ENCODE measurements at regions not wholly inside any gene's neighbourhood (a gene's known extent, or its start where the extent isn't known, plus 50 kb on each side); places are given as distances from the start of the nearest gene placed in this dataset.

DNA sequence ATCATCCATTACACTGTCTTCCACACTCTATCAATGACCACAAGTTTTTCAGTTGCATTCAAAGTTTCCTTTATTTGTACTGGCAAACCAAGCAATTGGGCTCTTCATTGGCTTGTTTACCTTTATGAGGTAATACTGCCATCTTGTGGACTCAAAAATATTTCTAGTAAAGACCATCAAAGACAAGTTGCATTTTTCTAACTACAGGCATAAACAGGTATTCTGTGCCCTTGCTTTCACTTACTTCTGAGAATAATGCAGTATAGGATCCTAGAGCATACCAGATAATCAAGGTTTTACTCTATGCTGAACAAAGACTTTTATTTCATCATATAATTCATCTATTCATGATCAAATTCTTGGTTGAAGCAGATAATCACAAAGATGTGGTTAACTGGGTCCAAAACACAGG is 173.7 kb upstream of the POU5F2 start:
- Histone ChIP-seq H3K27ac (ENCODE audit: low read length) (no peak overlapping the region), H3K4me2 (ENCODE audit: low read length) (no peak overlapping the region), H3K4me1 (ENCODE audit: low read length) (no peaks in the 10 kb centered on the region), H4K20me1 (ENCODE audit: insufficient read depth, low read length) (no peaks in the 10 kb centered on the region), H2AFZ (ENCODE audit: low read depth, low read length) (no peak overlapping the region), H3K9me3 (ENCODE audit: insufficient read depth, low read length) (no peaks in the 10 kb centered on the region), H3K79me2 (ENCODE audit: low read length) (no peaks in the 10 kb centered on the region), H3K36me3 (replicated peaks; ENCODE audit: low read depth, low read length) (no peaks in the 10 kb centered on the region), H3K9ac (ENCODE audit: low read length) (no peak overlapping the region), H3K27me3 (ENCODE audit: low read depth, low read length) (no peaks in the 10 kb centered on the region), H3K4me3 (ENCODE audit: low read length) (no peak overlapping the region)
- TF ChIP-seq EZH2phosphoT487 (IDR thresholded peaks at IDR 0.05; ENCODE audit: low read depth): no peak
- TF ChIP-seq, protein P1, sequence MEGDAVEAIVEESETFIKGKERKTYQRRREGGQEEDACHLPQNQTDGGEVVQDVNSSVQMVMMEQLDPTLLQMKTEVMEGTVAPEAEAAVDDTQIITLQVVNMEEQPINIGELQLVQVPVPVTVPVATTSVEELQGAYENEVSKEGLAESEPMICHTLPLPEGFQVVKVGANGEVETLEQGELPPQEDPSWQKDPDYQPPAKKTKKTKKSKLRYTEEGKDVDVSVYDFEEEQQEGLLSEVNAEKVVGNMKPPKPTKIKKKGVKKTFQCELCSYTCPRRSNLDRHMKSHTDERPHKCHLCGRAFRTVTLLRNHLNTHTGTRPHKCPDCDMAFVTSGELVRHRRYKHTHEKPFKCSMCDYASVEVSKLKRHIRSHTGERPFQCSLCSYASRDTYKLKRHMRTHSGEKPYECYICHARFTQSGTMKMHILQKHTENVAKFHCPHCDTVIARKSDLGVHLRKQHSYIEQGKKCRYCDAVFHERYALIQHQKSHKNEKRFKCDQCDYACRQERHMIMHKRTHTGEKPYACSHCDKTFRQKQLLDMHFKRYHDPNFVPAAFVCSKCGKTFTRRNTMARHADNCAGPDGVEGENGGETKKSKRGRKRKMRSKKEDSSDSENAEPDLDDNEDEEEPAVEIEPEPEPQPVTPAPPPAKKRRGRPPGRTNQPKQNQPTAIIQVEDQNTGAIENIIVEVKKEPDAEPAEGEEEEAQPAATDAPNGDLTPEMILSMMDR (IDR thresholded peaks at IDR 0.05; ENCODE audit: low read depth, low read length): peak; percentile 57

DNA sequence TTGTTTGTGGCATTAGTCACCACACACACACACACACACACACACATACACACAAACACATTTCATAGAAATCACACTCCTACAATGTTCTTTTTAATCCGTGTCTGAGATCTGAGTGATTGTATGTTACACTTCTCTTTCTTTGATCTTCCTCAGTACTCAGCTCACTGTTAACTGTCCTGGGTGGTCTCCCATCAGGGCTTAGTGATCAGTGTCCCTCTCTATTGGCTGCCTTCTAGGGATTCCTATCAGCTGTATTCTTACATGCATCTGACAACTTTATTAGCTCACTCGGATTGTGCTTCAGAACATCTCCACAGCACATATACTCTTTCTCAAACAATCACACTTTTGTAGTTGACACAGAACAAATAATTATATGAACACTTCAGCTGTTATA is 170.2 kb upstream of the POU5F2 start:
- H4K20me1 ChIP-seq (ENCODE audit: insufficient read depth, low read length): no peaks in the 10 kb centered on the region
- no peak overlapping the region for H3K27ac ChIP-seq (ENCODE audit: low read length)
- no peak overlapping the region for H3K4me3 ChIP-seq (ENCODE audit: low read length)
- no peaks in the 10 kb centered on the region for H3K36me3 ChIP-seq (replicated peaks; ENCODE audit: low read depth, low read length)
- TF ChIP-seq EZH2phosphoT487 (IDR thresholded peaks at IDR 0.05; ENCODE audit: low read depth): no peak
- TF ChIP-seq, protein P1 (IDR thresholded peaks at IDR 0.05; ENCODE audit: low read depth, low read length): no peak
- H3K9me3 ChIP-seq (ENCODE audit: insufficient read depth, low read length): no peaks in the 10 kb centered on the region
- no peaks in the 10 kb centered on the region for H3K27me3 ChIP-seq (ENCODE audit: low read depth, low read length)
- no peaks in the 10 kb centered on the region for H3K79me2 ChIP-seq (ENCODE audit: low read length)
- H2AFZ ChIP-seq (ENCODE audit: low read depth, low read length): no peak overlapping the region
- H3K9ac ChIP-seq (ENCODE audit: low read length): no peak overlapping the region
- H3K4me2 ChIP-seq (ENCODE audit: low read length): no peak overlapping the region
- H3K4me1 ChIP-seq (ENCODE audit: low read length): no peaks in the 10 kb centered on the region

DNA sequence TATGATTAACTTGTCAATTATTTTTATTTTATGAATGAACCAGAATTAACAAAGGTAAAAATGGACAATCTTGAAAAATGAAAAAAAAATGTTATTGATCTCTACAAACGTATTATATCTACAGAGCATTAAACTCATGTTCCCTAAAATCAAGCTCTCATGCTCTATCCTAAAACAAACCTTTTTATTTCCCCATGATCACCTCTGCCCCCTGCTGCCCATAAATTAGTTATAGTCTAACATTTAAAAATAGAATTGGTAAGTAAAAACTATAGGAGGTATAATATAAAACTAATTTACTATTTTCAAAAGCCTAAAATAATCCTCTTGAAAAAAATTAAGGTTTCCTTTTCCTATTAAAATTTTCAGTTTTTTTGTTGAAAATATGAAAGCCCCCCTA is 168.0 kb upstream of the POU5F2 start:
- Histone ChIP-seq H3K4me2 (ENCODE audit: low read length) (no peak overlapping the region), H3K4me3 (ENCODE audit: low read length) (no peak overlapping the region), H4K20me1 (ENCODE audit: insufficient read depth, low read length) (no peaks in the 10 kb centered on the region), H3K27ac (ENCODE audit: low read length) (no peak overlapping the region), H3K9me3 (ENCODE audit: insufficient read depth, low read length) (no peaks in the 10 kb centered on the region), H3K79me2 (ENCODE audit: low read length) (no peaks in the 10 kb centered on the region), H3K27me3 (ENCODE audit: low read depth, low read length) (no peaks in the 10 kb centered on the region), H2AFZ (ENCODE audit: low read depth, low read length) (no peak overlapping the region), H3K4me1 (ENCODE audit: low read length) (no peaks in the 10 kb centered on the region), H3K36me3 (replicated peaks; ENCODE audit: low read depth, low read length) (no peaks in the 10 kb centered on the region), H3K9ac (ENCODE audit: low read length) (no peak overlapping the region)
- no peak for TF ChIP-seq EZH2phosphoT487 (IDR thresholded peaks at IDR 0.05; ENCODE audit: low read depth)
- TF ChIP-seq, protein P1 (IDR thresholded peaks at IDR 0.05; ENCODE audit: low read depth, low read length): no peak

DNA sequence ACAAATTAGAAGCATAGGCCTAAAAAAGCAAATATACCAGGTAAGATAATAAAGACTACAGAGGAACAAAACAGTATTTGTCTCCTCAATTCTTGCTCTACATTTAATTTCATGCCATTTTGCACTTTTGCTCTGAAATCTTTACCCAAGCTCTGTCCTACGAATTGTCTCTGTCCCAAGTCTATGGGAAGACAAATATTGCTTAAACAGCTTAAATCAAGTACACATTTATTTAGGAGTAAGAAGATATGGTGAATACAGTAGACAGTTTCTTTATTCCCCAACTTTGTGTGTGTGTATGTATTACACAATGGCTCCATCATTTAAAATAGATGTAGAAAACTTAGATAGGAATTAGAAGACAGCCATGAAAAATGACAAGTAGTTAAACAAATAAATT is 163.5 kb upstream of the POU5F2 start:
- TF ChIP-seq, protein P1 (IDR thresholded peaks at IDR 0.05; ENCODE audit: low read depth, low read length): no peak
- H3K27ac ChIP-seq (ENCODE audit: low read length): no peak overlapping the region
- H3K4me3 ChIP-seq (ENCODE audit: low read length): no peak overlapping the region

More for the DNA sequence above, 163.5 kb upstream of the POU5F2 start:
- no peaks in the 10 kb centered on the region for H4K20me1 ChIP-seq (ENCODE audit: insufficient read depth, low read length)
- H2AFZ ChIP-seq (ENCODE audit: low read depth, low read length): no peak overlapping the region
- H3K4me1 ChIP-seq (ENCODE audit: low read length): no peaks in the 10 kb centered on the region
- no peaks in the 10 kb centered on the region for H3K36me3 ChIP-seq (replicated peaks; ENCODE audit: low read depth, low read length)
- no peak overlapping the region for H3K9ac ChIP-seq (ENCODE audit: low read length)
- H3K79me2 ChIP-seq (ENCODE audit: low read length): no peaks in the 10 kb centered on the region
- no peaks in the 10 kb centered on the region for H3K27me3 ChIP-seq (ENCODE audit: low read depth, low read length)
- no peak overlapping the region for H3K4me2 ChIP-seq (ENCODE audit: low read length)
- no peaks in the 10 kb centered on the region for H3K9me3 ChIP-seq (ENCODE audit: insufficient read depth, low read length)
